GM12872 (cell line): ENCODE measurements at regions not wholly inside any gene's neighbourhood (a gene's known extent, or its start where the extent isn't known, plus 50 kb on each side); places are given as distances from the start of the nearest gene placed in this dataset.

Experiments
- CTCF ChIP-seq: IDR thresholded peaks from 3 replicates; pipeline ENCODE4 v1.5.1; 2011; ENCODE audit warnings: low read depth, mild to moderate bottlenecking, low read length, moderate library complexity; ENCODE audit not compliant: insufficient read depth

GRCh38 chr6:49269190-49269589 is 193.9 kb downstream of the MMUT start:
- no peak for TF ChIP-seq CTCF

- no peak for TF ChIP-seq CTCF
Observed at GRCh38 chr6:49264909-49265308, 198.1 kb downstream of the MMUT start.

GRCh38 chr6:49264496-49264895 is 198.6 kb downstream of the MMUT start:
- TF ChIP-seq CTCF: no peak

GRCh38 chr6:49257549-49257948 is 205.5 kb downstream of the MMUT start:
- TF ChIP-seq CTCF: no peak

- no peak for TF ChIP-seq CTCF
Observed at GRCh38 chr6:49255335-49255734, 207.7 kb downstream of the MMUT start.

GRCh38 chr6:49252901-49253300 is 210.2 kb downstream of the MMUT start:
- no peak for TF ChIP-seq CTCF

- TF ChIP-seq CTCF: no peak
Observed at GRCh38 chr6:49233483-49233882, 229.6 kb downstream of the MMUT start.

GRCh38 chr6:49225471-49225870 is 237.6 kb downstream of the MMUT start:
- no peak for TF ChIP-seq CTCF
